Stimulated activated CD4-positive, alpha-beta T cell treated with anti-CD3 and anti-CD28 coated beads, Interleukin-1b, Interleukin-23, amount 100 ng/mL, for 1 hour (primary cell): ENCODE measurements at regions not wholly inside any gene's neighbourhood (a gene's known extent, or its start where the extent isn't known, plus 50 kb on each side); places are given as distances from the start of the nearest gene placed in this dataset.
"Not testable (repeated sequence)": the region's sequence is repeated elsewhere in the genome, so short reads cannot be mapped to it uniquely, and the experiment has no call there.

Experiments
- DNase-seq, 2 donors: peaks; one replicate each; pipeline ENCODE4 v3.0.0-alpha.2; 2020; ENCODE audit warnings: low read depth in 2 of 2

DNA sequence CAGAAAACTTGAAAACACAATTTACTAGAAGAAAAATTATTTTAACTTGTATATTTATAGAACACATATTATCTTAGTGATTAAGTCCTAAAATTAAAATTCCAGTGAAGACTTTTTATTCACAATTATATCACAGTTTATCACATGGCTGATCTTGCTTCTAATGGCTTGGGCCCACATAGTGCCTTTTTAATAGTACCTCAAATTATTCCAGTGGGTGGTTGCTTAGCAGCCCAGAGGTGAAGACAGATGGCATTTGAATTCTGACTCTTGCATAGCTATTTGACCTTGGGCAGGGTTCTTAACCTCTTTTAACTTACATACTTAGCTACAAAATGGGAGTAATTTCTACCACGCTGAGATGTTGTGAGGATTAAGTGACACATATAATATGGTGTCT lies 214.7 kb upstream of the SGO1 start:
- DNase-seq = no peak

DNA sequence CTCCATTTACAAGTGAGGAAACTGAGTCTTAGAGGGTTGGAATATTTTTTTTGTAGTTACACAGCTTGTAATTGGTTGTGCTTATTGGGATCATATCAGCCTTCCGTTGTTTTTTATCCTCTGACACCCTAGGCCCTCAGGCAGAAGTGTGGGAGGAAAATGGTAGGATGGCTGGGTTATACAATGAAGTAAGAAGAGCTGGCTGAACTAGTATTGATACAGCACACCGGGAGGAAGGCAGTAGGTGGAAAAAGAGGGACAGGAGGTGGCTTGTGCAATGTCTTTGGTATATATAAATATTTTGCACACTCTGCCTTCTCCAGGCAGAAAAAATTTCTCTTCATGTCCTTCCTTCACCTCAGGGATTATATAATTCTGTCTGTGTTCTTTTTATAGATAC lies 214.3 kb upstream of the SGO1 start:
- no peak for DNase-seq

DNA sequence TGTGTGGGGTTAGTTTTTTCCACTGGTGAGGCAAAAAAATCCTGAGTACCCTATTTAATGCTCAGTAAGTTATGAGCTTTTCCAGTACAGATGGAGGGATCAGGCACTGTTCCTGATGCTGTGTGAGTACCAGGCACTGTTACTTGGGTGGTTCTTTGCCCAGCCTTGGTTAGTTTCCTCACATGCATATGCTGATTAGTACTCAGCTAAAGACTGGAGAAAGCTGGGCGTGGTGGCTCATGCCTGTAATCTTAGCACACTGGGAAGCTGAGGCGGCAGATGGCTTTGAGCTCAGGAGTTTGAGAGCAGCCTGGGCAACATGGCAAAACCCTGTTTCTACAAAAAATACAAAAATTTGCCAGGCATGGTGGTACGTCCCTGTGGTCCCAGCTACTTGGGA lies 210.3 kb upstream of the SGO1 start:
- DNase-seq = no peak

DNA sequence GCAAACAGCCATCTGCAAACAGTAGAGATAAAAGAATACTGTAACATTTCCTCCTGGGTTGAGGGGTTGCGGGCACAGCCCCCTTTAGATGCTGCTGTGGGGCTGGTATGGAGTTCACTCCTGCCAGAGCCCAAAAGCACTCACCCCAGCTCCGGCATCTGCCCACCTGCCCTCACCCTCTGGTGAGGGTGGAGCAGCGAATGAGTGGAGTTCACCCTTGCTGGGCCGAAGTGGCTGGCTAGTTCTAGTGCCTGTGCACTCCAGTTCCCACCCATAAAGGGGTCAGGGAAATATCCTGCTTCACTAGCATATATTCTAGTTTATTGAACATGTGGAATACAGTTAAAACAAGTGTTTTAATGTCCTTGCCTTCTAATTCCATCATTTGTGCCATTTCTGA lies 209.7 kb upstream of the SGO1 start:
- DNase-seq = no peak

GRCh38 chr3:20394243-20394642 lies 208.2 kb upstream of the SGO1 start:
- no peak for DNase-seq

DNA sequence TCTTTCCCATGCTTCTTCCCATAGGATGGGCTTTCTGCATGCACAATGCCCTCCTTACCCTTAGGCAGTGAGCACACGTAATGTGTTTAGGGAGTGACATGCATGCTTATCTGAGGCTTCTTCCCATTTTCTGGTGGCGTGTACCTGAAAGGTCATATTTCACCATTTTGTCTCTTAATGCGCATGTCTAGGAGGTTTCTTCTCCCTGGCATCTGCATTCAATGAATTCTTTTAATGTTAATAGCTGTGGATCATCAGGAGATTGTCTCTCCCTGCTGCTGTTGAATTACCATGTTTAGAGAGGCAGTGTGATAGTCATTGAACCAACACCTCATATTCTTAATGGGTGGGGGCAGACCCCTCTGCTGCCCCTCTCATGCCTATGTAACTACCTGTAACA lies 205.6 kb upstream of the SGO1 start:
- no peak for DNase-seq

- DNase-seq = no peak
These were observed 203.0 kb upstream of the SGO1 start for GRCh38 chr3:20388971-20389370.

- DNase-seq = no peak
These were observed 194.3 kb upstream of the SGO1 start for GRCh38 chr3:20380295-20380694.

GRCh38 chr3:20378315-20378714 lies 192.3 kb upstream of the SGO1 start:
- DNase-seq = no peak

GRCh38 chr3:20376665-20377217 lies 190.7 kb upstream of the SGO1 start:
- DNase-seq = no peak

GRCh38 chr3:20375302-20375701 lies 189.3 kb upstream of the SGO1 start:
- no peak for DNase-seq

DNA sequence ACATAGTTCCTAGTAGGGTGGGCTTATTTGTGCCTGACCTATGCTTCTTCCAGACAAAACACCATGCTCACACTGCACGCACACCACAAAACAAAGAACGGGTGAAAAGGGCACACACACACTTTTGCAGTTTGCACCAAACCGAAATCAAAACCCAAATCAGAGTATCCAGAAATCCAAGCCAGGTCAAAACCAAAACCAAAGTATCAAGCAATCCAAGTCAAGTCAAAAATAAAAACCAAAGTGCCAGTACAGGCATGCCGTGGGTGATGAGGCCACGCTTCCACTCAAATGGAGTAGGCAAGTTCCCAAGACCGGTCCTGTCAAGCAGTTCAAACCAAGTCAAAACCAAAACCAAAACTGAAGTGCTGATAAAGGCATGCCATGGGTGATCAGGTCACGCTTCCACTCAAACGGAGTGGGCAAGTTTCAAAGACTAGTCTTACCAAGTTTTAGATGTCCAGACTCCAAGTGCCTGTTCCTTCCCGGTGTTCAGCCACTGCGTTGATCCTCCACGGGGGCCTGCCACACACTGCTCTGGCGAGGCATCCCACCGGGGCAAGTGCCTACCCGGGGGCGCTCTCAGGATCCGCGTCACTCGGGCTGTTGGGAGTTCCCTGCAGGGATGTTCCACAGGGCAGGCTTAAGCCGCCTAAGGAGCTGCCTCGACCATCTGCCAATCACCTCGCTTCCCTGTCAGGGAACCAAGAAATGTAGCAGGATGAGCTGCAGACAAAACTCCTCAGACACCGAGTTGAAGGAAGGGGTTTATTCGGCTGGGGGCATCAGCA lies 184.5 kb upstream of the SGO1 start:
- DNase-seq = not testable (repeated sequence)

DNA sequence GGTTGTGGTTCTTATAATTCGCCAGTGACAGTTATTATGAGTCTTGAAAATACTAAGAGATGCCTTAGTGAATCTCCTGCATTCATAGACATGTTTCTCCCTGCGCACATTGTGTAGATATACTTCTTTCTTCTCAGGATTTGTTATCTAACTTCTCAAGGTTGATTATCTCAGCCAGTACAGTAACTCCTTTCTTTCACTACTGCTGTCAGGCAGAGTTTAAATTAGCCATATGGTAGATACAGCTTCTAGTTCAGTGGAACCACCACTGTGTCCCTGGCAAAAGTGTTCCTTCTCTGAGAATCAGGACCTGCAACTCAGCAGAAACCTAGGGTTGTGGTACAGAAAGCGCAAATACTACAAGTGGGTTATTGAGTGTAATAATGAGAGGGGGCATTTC lies 175.0 kb upstream of the SGO1 start:
- DNase-seq = no peak

- no peak for DNase-seq
These were observed 167.3 kb upstream of the SGO1 start for GRCh38 chr3:20353286-20353685.

GRCh38 chr3:20352546-20353179 lies 166.7 kb upstream of the SGO1 start:
- DNase-seq = no peak

GRCh38 chr3:20350449-20350848 lies 164.4 kb upstream of the SGO1 start:
- no peak for DNase-seq

GRCh38 chr3:20346916-20347315 lies 160.9 kb upstream of the SGO1 start:
- DNase-seq = no peak

DNA sequence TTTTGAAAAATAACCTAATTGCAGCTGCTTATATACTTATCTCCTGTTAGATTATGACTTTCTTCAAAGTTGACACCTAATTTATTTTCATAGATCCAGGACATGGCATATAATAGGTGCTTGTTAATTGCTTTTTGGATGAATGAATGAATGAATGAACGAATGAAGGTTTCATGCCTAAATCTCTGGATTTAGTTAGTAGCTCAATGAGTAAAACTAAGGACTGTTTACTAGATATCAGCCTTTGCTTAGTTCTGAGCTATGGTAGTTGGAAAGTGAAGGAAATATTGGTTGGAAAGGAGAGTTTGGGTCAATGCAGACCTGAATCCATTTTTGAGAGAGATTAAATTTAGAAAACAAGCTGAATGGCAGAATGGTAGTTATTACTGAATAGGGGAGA lies 160.4 kb upstream of the SGO1 start:
- no peak for DNase-seq

DNA sequence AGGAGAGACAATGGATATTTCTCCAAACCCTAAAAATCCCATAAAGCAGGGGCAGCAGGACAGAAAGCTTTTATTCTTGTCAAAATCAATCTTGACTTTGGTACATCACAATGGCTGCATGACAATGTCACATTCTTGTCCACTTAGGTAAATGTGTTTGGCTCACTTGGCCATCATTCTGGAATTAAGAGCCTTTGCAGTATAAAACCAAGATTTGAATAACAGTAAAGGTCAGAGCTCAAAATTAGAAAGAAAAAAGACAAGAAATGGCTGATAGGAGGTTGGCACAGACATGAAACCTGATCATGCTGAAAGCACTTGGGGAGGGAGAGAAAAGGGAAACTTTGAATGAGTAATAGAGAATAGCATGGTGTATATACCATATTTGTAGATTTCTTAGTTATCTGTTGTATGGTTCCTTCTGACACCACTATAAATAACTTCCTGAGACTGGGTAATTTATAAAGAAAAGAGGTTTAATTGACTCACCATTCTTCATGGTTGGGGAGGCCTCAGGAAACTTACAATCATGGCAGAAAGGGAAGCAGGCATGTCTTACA lies 158.5 kb upstream of the SGO1 start:
- no peak for DNase-seq

DNA sequence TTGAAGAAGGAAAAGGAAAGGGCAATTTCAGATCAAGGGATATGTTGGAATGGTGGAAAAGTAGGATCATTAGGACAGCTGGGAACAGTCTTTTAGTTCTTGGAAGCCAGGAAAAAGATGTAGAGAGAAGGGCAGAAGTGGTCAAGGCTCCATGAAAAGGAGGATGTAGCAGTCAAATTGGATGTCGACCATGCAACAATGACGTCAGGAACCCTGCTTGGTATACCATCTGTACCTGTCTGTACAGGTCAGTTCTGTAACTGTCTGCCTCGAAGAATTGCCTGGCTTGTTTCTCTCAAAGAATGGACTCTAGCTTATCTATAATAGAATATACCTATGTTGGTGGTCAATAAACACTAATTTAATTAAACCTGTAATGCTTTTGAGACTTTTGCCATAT lies 157.8 kb upstream of the SGO1 start:
- no peak for DNase-seq

GRCh38 chr3:20340324-20340928 lies 154.4 kb upstream of the SGO1 start:
- peak; percentile 7 to 13 for DNase-seq

DNA sequence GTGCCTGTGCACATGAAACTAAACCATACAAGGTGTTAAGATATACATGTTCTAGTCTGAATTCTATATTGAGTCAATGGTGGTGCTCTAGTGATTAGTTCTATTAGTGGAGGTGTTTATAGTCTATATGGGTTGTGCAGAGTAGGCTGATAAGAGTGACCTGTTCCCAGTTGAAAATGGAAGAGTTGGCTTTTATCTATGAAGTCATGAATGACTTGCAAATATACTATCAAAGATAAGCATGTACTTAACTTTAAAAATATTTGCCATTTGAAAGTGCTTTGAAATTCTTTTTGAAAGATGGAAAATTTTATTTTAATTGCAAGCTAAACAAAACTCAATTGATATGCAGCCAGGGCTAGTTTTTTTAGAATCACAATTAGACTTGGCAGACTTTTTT lies 150.6 kb upstream of the SGO1 start:
- no peak for DNase-seq

- no peak for DNase-seq
These were observed 148.8 kb upstream of the SGO1 start for GRCh38 chr3:20334842-20335241.
